ENCODE measurements at regions not wholly inside any gene's neighbourhood (a gene's known extent, or its start where the extent isn't known, plus 50 kb on each side); places are given as distances from the start of the nearest gene placed in this dataset.

- no peak for DNase-seq (ENCODE audit: low read depth in 4 of 4, low spot score in 3 of 4)
These were observed 1176.1 kb downstream of the CDH9 start for GRCh38 chr5:25862276-25862675.

GRCh38 chr5:25858019-25858418, 1180.4 kb downstream of the CDH9 start:
- DNase-seq (ENCODE audit: low read depth in 4 of 4, low spot score in 3 of 4) = no peak

GRCh38 chr5:25851301-25851700, 1187.1 kb downstream of the CDH9 start:
- no peak for DNase-seq (ENCODE audit: low read depth in 4 of 4, low spot score in 3 of 4)

GRCh38 chr5:25850581-25850980, 1187.8 kb downstream of the CDH9 start:
- DNase-seq (ENCODE audit: low read depth in 4 of 4, low spot score in 3 of 4) = no peak

- no peak for DNase-seq (ENCODE audit: low read depth in 4 of 4, low spot score in 3 of 4)
These were observed 1189.1 kb downstream of the CDH9 start for GRCh38 chr5:25849270-25849669.

GRCh38 chr5:25823330-25823873, 1178.6 kb upstream of the CDH10 start:
- DNase-seq (ENCODE audit: low read depth in 4 of 4, low spot score in 3 of 4) = no peak
